ENCODE measurements at regions not wholly inside any gene's neighbourhood (a gene's known extent, or its start where the extent isn't known, plus 50 kb on each side); places are given as distances from the start of the nearest gene placed in this dataset.

- no peak for DNase-seq (ENCODE audit: low spot score)
Measured at GRCh38 chr9:108676355-108676754, 179.4 kb downstream of the ACTL7B start.

GRCh38 chr9:108675708-108676107 is 180.1 kb downstream of the ACTL7B start:
- DNase-seq (ENCODE audit: low spot score), result no peak

- no peak for DNase-seq (ENCODE audit: low spot score)
Measured at GRCh38 chr9:108674766-108675530, 180.8 kb downstream of the ACTL7B start.

- DNase-seq (ENCODE audit: low spot score), result no peak
Measured at GRCh38 chr9:108673386-108673785, 182.4 kb downstream of the ACTL7B start.

- no peak for DNase-seq (ENCODE audit: low spot score)
Measured at GRCh38 chr9:108672475-108673190, 183.2 kb downstream of the ACTL7B start.

GRCh38 chr9:108671794-108672193 is 184.0 kb downstream of the ACTL7B start:
- DNase-seq (ENCODE audit: low spot score), result no peak

GRCh38 chr9:108671176-108671575 is 184.6 kb downstream of the ACTL7B start:
- no peak for DNase-seq (ENCODE audit: low spot score)

- DNase-seq (ENCODE audit: low spot score), result no peak
Measured at GRCh38 chr9:108668938-108669335, 186.8 kb downstream of the ACTL7B start.

- no peak for DNase-seq (ENCODE audit: low spot score)
Measured at GRCh38 chr9:108668191-108668937, 187.4 kb downstream of the ACTL7B start.

GRCh38 chr9:108666240-108666784 is 189.5 kb downstream of the ACTL7B start:
- DNase-seq (ENCODE audit: low spot score), result no peak

- no peak for DNase-seq (ENCODE audit: low spot score)
Measured at GRCh38 chr9:108665521-108666239, 190.1 kb downstream of the ACTL7B start.

- no peak for DNase-seq (ENCODE audit: low spot score)
Measured at GRCh38 chr9:108664309-108665255, 191.2 kb downstream of the ACTL7B start.

- DNase-seq (ENCODE audit: low spot score), result no peak
Measured at GRCh38 chr9:108663422-108663821, 192.4 kb downstream of the ACTL7B start.

- no peak for DNase-seq (ENCODE audit: low spot score)
Measured at GRCh38 chr9:108662956-108663355, 192.8 kb downstream of the ACTL7B start.

GRCh38 chr9:108662091-108662875 is 193.5 kb downstream of the ACTL7B start:
- DNase-seq (ENCODE audit: low spot score), result no peak

- DNase-seq (ENCODE audit: low spot score), result no peak
Measured at GRCh38 chr9:108656566-108656965, 199.2 kb downstream of the ACTL7B start.

GRCh38 chr9:108655818-108656217 is 200.0 kb downstream of the ACTL7B start:
- no peak for DNase-seq (ENCODE audit: low spot score)

GRCh38 chr9:108654566-108654965 is 201.2 kb downstream of the ACTL7B start:
- no peak for DNase-seq (ENCODE audit: low spot score)

GRCh38 chr9:108652851-108653250 is 202.9 kb downstream of the ACTL7B start:
- no peak for DNase-seq (ENCODE audit: low spot score)

GRCh38 chr9:108650826-108651225 is 205.0 kb downstream of the ACTL7B start:
- no peak for DNase-seq (ENCODE audit: low spot score)
